ENCODE measurements at regions not wholly inside any gene's neighbourhood (a gene's known extent, or its start where the extent isn't known, plus 50 kb on each side); places are given as distances from the start of the nearest gene placed in this dataset.

DNA sequence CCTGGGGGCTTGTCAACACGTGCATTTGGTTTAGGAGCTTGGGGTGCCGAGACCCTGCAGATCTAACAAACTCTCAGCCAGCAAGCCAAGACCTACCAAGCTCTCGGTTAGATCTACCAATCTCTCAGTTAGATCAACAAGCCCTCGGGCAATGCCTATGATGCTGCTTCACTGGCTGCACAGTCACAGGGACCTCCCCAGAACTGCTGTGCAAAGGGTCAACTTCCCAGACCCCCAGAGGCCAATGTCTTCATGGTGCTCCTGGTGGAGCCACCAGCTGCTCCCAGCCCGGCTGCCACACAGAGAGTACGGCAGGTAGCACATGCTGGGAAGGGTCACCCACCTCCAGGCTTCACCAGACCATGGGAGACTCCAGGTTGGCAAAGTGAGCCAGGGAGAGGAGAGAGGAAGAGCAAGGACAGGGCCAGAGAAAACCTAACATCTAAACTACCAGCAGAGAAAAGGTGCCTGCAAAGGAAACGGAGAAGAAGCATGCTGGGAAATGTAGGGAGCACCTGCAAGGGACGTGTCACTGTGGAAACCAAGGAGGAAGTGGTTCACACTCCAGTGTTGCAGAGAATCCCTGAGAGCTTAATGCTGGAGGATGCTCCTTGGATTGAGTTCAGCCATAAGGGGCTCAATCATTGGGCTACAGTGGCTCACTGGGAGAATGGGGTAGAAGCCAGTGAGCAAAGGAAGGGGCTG is 51.5 kb upstream of the GDF10 start:
- H3K27me3 ChIP-seq = peaks cover 0 to 19% (median 0%) of the 10 kb centered on the region in 4 donors
- no peak for TF ChIP-seq POLR2A (IDR thresholded peaks at IDR 0.05)
- TF ChIP-seq, protein P1, sequence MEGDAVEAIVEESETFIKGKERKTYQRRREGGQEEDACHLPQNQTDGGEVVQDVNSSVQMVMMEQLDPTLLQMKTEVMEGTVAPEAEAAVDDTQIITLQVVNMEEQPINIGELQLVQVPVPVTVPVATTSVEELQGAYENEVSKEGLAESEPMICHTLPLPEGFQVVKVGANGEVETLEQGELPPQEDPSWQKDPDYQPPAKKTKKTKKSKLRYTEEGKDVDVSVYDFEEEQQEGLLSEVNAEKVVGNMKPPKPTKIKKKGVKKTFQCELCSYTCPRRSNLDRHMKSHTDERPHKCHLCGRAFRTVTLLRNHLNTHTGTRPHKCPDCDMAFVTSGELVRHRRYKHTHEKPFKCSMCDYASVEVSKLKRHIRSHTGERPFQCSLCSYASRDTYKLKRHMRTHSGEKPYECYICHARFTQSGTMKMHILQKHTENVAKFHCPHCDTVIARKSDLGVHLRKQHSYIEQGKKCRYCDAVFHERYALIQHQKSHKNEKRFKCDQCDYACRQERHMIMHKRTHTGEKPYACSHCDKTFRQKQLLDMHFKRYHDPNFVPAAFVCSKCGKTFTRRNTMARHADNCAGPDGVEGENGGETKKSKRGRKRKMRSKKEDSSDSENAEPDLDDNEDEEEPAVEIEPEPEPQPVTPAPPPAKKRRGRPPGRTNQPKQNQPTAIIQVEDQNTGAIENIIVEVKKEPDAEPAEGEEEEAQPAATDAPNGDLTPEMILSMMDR (IDR thresholded peaks at IDR 0.05) = no peak
- WGBS, 2 donors = 79 to 89% methylated on average over 5 to 7 of the region's 8 CpGs
- H3K36me3 ChIP-seq = no peaks in the 10 kb centered on the region
- no peak overlapping the region for H3K4me3 ChIP-seq
- no peaks in the 10 kb centered on the region for H3K9me3 ChIP-seq
- intact Hi-C loops (cut with DNase I) = no loop called here
- DNase-seq = no peak
- no peaks in the 10 kb centered on the region for H3K4me1 ChIP-seq
- no peak overlapping the region for H3K27ac ChIP-seq

- H3K9me3 ChIP-seq = no peaks in the 10 kb centered on the region
- no peak overlapping the region for H3K4me3 ChIP-seq
- H3K27me3 ChIP-seq = peaks cover 0 to 24% (median 0%) of the 10 kb centered on the region in 4 donors
- no peaks in the 10 kb centered on the region for H3K36me3 ChIP-seq
- intact Hi-C loops (cut with DNase I) = no loop called here
- TF ChIP-seq POLR2A (IDR thresholded peaks at IDR 0.05) = no peak
- TF ChIP-seq, protein P1 (IDR thresholded peaks at IDR 0.05) = no peak
- WGBS, 2 donors = 80 to 94% methylated on average over 2 to 3 of the region's 4 CpGs
- no peak for DNase-seq
- H3K4me1 ChIP-seq = no peaks in the 10 kb centered on the region
- H3K27ac ChIP-seq = no peak overlapping the region
These were observed 50.1 kb upstream of the GDF10 start for GRCh38 chr10:47249881-47250280.
